ENCODE measurements at regions not wholly inside any gene's neighbourhood (a gene's known extent, or its start where the extent isn't known, plus 50 kb on each side); places are given as distances from the start of the nearest gene placed in this dataset.

- H3K4me3 ChIP-seq (ENCODE audit: low read depth, poor library complexity, severe bottlenecking), result no peak overlapping the region
- WGBS, 2 donors, result 75 to 91% methylated on average over 1 of the region's 1 CpG
- intact Hi-C loops (cut with DNase I; ENCODE audit: low total_unique reads), result no loop called here
These were observed 203.5 kb upstream of the RAD23B start for GRCh38 chr9:107079589-107079988.

GRCh38 chr9:107080130-107080529, 202.9 kb upstream of the RAD23B start:
- WGBS, 2 donors, result 70 to 71% methylated on average over 3 of the region's 3 CpGs
- H3K4me3 ChIP-seq (ENCODE audit: low read depth, poor library complexity, severe bottlenecking), result no peak overlapping the region
- no peak for DNase-seq (ENCODE audit: low spot score in 2 of 2)
- TF ChIP-seq CTCF (IDR thresholded peaks at IDR 0.05), result no peak
- TF ChIP-seq POLR2A (IDR thresholded peaks at IDR 0.05), result no peak
- intact Hi-C loops (cut with DNase I; ENCODE audit: low total_unique reads), result no loop called here

More at GRCh38 chr9:107079589-107079988, 203.5 kb upstream of the RAD23B start:
- TF ChIP-seq POLR2A (IDR thresholded peaks at IDR 0.05) (no peak), CTCF (IDR thresholded peaks at IDR 0.05) (no peak)
- no peak for DNase-seq (ENCODE audit: low spot score in 2 of 2)

- WGBS, 2 donors, result 58 to 82% methylated on average over 2 of the region's 2 CpGs
- no peak for DNase-seq (ENCODE audit: low spot score in 2 of 2)
- TF ChIP-seq CTCF (IDR thresholded peaks at IDR 0.05), result no peak
- no peak for TF ChIP-seq POLR2A (IDR thresholded peaks at IDR 0.05)
- no peak overlapping the region for H3K4me3 ChIP-seq (ENCODE audit: low read depth, poor library complexity, severe bottlenecking)
- intact Hi-C loops (cut with DNase I; ENCODE audit: low total_unique reads), result no loop called here
These were observed 196.6 kb upstream of the RAD23B start for GRCh38 chr9:107086460-107086859.

- intact Hi-C loops (cut with DNase I; ENCODE audit: low total_unique reads), result no loop called here
- TF ChIP-seq CTCF (IDR thresholded peaks at IDR 0.05) (no peak), POLR2A (IDR thresholded peaks at IDR 0.05) (no peak)
- no peak overlapping the region for H3K4me3 ChIP-seq (ENCODE audit: low read depth, poor library complexity, severe bottlenecking)
- DNase-seq (ENCODE audit: low spot score in 2 of 2), result no peak
- WGBS, 2 donors, result 72 to 82% methylated on average over 3 of the region's 3 CpGs
These were observed 195.9 kb upstream of the RAD23B start for GRCh38 chr9:107087222-107087621.

- 46 to 49% methylated on average over 1 of the region's 1 CpG for WGBS, 2 donors
- H3K4me3 ChIP-seq (ENCODE audit: low read depth, poor library complexity, severe bottlenecking), result no peak overlapping the region
- DNase-seq (ENCODE audit: low spot score in 2 of 2), result no peak
- intact Hi-C loops (cut with DNase I; ENCODE audit: low total_unique reads), result no loop called here
- no peak for TF ChIP-seq CTCF (IDR thresholded peaks at IDR 0.05)
- TF ChIP-seq POLR2A (IDR thresholded peaks at IDR 0.05), result no peak
These were observed 192.9 kb upstream of the RAD23B start for GRCh38 chr9:107090218-107090617.

GRCh38 chr9:107093365-107094060, 189.6 kb upstream of the RAD23B start:
- no peak overlapping the region for H3K4me3 ChIP-seq (ENCODE audit: low read depth, poor library complexity, severe bottlenecking)
- TF ChIP-seq CTCF (IDR thresholded peaks at IDR 0.05) (no peak), POLR2A (IDR thresholded peaks at IDR 0.05) (no peak)
- intact Hi-C loops (cut with DNase I; ENCODE audit: low total_unique reads), result no loop called here
- no peak for DNase-seq (ENCODE audit: low spot score in 2 of 2)
- 94 to 96% methylated on average over 3 of the region's 3 CpGs for WGBS, 2 donors
